WTC11 (cell line): ENCODE measurements at regions not wholly inside any gene's neighbourhood (a gene's known extent, or its start where the extent isn't known, plus 50 kb on each side); places are given as distances from the start of the nearest gene placed in this dataset.

Experiments used
- CTCF ChIP-seq: fragments of 200-600 bp; IDR thresholded peaks from 2 replicates; pipeline ENCODE4 v1.8.0; 2022; ENCODE audit warnings: antibody characterized with exemption
- ZNF317 ChIP-seq: sonication (generic); formaldehyde crosslinking; IDR thresholded peaks from 2 replicates; pipeline ENCODE4 v1.8.1; 2023; ENCODE audit warnings: low read depth, mild to moderate bottlenecking, moderate library complexity, missing genetic modification reagents, borderline replicate concordance
- TF ChIP-seq, protein P1 (sequence below): sonication (generic); formaldehyde crosslinking; IDR thresholded peaks from 2 replicates; pipeline ENCODE4 v1.8.0; 2022; ENCODE audit warnings: mild to moderate bottlenecking, missing genetic modification reagents
- TF ChIP-seq, protein P2 (sequence below): sonication (generic); formaldehyde crosslinking; IDR thresholded peaks from 2 replicates; pipeline ENCODE4 v1.8.0; 2022; ENCODE audit warnings: mild to moderate bottlenecking, missing genetic modification reagents
- TF ChIP-seq, protein P3 (sequence below): sonication (generic); formaldehyde crosslinking; IDR thresholded peaks from 2 replicates; pipeline ENCODE4 v1.8.1; 2023; ENCODE audit warnings: mild to moderate bottlenecking, missing genetic modification reagents, moderate library complexity

DNA sequence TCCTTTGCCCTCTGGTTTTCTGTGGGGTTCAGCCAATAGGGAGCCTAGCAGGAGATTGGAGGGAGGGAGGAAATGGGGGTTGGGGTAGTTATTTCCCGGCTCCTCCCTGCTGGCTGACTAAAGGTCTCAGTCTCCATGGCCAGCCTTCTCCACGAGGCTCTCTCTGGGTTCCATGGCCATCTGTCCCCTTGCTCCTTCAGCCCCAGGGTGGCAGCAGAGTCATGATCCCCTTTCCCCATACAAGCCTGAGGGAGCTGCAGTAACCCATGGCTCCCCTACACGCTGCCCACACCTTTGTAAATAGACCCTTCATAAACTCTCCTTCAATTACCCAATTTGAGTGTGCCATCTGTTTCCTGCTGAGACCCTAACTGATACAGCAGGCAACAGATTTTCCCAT is 176.1 kb upstream of the CSF3R start:
- TF ChIP-seq CTCF (no peak), ZNF317 (CRISPR knock-in tag) (no peak)
- TF ChIP-seq, protein P1, sequence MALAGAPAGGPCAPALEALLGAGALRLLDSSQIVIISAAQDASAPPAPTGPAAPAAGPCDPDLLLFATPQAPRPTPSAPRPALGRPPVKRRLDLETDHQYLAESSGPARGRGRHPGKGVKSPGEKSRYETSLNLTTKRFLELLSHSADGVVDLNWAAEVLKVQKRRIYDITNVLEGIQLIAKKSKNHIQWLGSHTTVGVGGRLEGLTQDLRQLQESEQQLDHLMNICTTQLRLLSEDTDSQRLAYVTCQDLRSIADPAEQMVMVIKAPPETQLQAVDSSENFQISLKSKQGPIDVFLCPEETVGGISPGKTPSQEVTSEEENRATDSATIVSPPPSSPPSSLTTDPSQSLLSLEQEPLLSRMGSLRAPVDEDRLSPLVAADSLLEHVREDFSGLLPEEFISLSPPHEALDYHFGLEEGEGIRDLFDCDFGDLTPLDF, result no peak
- TF ChIP-seq, protein P2, sequence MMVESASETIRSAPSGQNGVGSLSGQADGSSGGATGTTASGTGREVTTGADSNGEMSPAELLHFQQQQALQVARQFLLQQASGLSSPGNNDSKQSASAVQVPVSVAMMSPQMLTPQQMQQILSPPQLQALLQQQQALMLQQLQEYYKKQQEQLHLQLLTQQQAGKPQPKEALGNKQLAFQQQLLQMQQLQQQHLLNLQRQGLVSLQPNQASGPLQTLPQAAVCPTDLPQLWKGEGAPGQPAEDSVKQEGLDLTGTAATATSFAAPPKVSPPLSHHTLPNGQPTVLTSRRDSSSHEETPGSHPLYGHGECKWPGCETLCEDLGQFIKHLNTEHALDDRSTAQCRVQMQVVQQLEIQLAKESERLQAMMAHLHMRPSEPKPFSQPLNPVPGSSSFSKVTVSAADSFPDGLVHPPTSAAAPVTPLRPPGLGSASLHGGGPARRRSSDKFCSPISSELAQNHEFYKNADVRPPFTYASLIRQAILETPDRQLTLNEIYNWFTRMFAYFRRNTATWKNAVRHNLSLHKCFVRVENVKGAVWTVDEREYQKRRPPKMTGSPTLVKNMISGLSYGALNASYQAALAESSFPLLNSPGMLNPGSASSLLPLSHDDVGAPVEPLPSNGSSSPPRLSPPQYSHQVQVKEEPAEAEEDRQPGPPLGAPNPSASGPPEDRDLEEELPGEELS (CRISPR knock-in tag), result no peak
- TF ChIP-seq, protein P3, sequence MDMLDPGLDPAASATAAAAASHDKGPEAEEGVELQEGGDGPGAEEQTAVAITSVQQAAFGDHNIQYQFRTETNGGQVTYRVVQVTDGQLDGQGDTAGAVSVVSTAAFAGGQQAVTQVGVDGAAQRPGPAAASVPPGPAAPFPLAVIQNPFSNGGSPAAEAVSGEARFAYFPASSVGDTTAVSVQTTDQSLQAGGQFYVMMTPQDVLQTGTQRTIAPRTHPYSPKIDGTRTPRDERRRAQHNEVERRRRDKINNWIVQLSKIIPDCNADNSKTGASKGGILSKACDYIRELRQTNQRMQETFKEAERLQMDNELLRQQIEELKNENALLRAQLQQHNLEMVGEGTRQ (CRISPR knock-in tag), result no peak
